ENCODE measurements at regions not wholly inside any gene's neighbourhood (a gene's known extent, or its start where the extent isn't known, plus 50 kb on each side); places are given as distances from the start of the nearest gene placed in this dataset.

DNA sequence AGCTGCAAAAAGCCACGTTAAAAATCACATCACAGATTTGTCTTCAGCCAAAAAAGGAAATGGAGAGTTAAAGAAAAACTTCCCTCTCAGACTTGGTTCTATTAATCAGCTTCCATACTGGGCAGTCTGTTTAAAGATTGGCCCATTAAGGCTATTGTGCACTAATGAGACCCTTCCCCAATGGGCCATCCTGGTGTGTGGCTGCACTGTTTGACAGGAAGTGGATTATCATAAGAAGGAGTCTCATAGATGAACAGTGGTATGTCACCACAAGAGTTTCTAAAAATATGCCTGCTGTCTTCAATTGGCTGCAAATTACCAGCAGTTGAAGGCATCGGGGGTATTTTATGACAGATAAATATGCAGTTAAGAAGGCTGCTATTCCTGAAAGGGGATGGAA, 247.6 kb upstream of the THSD7B start:
- CTCF ChIA-PET, result no interaction called here
- H3K4me3 Mint-ChIP-seq (ENCODE audit: low read depth, unreplicated experiment), result no peak overlapping the region
- no peak for DNase-seq
- peaks cover 72% of the 10 kb centered on the region for H3K27me3 Mint-ChIP-seq (ENCODE audit: unreplicated experiment)
- H3K9me3 Mint-ChIP-seq (ENCODE audit: low read depth, unreplicated experiment), result no peaks in the 10 kb centered on the region
- no peak for TF ChIP-seq CTCF (IDR thresholded peaks at IDR 0.05; ENCODE audit: unreplicated experiment)
- intact Hi-C loops (cut with micrococcal nuclease; ENCODE audit: unreplicated experiment), result no loop called here
- BruUV-seq (replicated peaks), result no TSS peak
- H3K27ac Mint-ChIP-seq (ENCODE audit: unreplicated experiment), result no peak overlapping the region
- no peaks in the 10 kb centered on the region for H3K4me1 Mint-ChIP-seq (ENCODE audit: low read depth, unreplicated experiment)
- H3K36me3 Mint-ChIP-seq (ENCODE audit: insufficient read depth, unreplicated experiment), result no peaks in the 10 kb centered on the region

- Mint-ChIP-seq H3K36me3 (ENCODE audit: insufficient read depth, unreplicated experiment) (no peaks in the 10 kb centered on the region), H3K27me3 (ENCODE audit: unreplicated experiment) (peaks cover 14% of the 10 kb centered on the region), H3K27ac (ENCODE audit: unreplicated experiment) (no peak overlapping the region), H3K9me3 (ENCODE audit: low read depth, unreplicated experiment) (no peaks in the 10 kb centered on the region), H3K4me3 (ENCODE audit: low read depth, unreplicated experiment) (no peak overlapping the region), H3K4me1 (ENCODE audit: low read depth, unreplicated experiment) (no peaks in the 10 kb centered on the region)
- CTCF ChIA-PET, result no interaction called here
- intact Hi-C loops (cut with micrococcal nuclease; ENCODE audit: unreplicated experiment), result no loop called here
- no peak for TF ChIP-seq CTCF (IDR thresholded peaks at IDR 0.05; ENCODE audit: unreplicated experiment)
- no peak for DNase-seq
- no TSS peak for BruUV-seq (replicated peaks)
These were observed 255.1 kb upstream of the THSD7B start for GRCh38 chr2:136510244-136510643.

DNA sequence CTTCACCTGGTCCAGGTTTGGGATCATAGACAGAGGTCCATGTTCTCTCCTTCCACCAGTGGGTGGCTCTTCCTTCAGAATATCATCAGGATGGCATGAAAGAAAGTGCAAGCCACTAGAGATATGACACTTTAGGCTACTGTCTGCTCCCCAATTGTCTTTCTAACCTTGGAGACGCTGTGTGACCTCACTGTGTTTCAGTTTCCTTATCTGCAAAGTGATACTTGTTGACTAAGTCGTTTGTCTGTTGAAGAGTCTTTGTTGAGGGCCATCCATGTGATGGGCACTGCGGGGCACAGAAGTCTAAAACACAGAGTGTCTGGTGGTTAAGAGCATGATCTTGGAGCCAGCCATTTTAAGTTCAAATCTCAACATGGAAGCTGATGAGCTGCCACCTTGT, 259.9 kb upstream of the THSD7B start:
- CTCF ChIA-PET, result no interaction called here
- Mint-ChIP-seq H3K27me3 (ENCODE audit: unreplicated experiment) (no peaks in the 10 kb centered on the region), H3K4me3 (ENCODE audit: low read depth, unreplicated experiment) (no peak overlapping the region), H3K27ac (ENCODE audit: unreplicated experiment) (no peak overlapping the region), H3K9me3 (ENCODE audit: low read depth, unreplicated experiment) (no peaks in the 10 kb centered on the region), H3K4me1 (ENCODE audit: low read depth, unreplicated experiment) (no peaks in the 10 kb centered on the region), H3K36me3 (ENCODE audit: insufficient read depth, unreplicated experiment) (no peaks in the 10 kb centered on the region)
- BruUV-seq (replicated peaks), result no TSS peak
- TF ChIP-seq CTCF (IDR thresholded peaks at IDR 0.05; ENCODE audit: unreplicated experiment), result no peak
- DNase-seq, result no peak
- intact Hi-C loops (cut with micrococcal nuclease; ENCODE audit: unreplicated experiment), result no loop called here

DNA sequence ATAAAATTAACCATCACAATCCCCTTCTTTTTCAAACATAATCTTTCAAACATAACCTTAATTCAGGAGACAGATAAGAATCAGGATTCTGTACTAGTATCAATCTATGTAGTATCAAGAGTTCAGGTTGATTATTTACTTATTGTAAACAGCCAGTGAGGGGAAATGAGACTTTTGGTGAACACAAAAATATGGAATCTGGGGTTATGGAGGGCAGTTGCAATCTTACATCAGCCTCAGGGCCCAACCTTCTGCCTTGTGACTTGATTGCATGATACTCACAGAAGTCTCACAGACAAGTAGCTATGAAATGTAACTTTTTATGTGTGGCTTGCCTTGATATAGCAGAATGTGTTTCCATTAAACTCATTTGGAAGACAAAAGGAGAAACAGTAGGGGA, 262.7 kb upstream of the THSD7B start:
- no peak for DNase-seq
- Mint-ChIP-seq H3K9me3 (ENCODE audit: low read depth, unreplicated experiment) (no peaks in the 10 kb centered on the region), H3K27ac (ENCODE audit: unreplicated experiment) (no peak overlapping the region), H3K36me3 (ENCODE audit: insufficient read depth, unreplicated experiment) (no peaks in the 10 kb centered on the region), H3K27me3 (ENCODE audit: unreplicated experiment) (no peaks in the 10 kb centered on the region), H3K4me3 (ENCODE audit: low read depth, unreplicated experiment) (no peak overlapping the region), H3K4me1 (ENCODE audit: low read depth, unreplicated experiment) (no peaks in the 10 kb centered on the region)
- CTCF ChIA-PET, result no interaction called here
- TF ChIP-seq CTCF (IDR thresholded peaks at IDR 0.05; ENCODE audit: unreplicated experiment), result no peak
- BruUV-seq (replicated peaks), result no TSS peak
- intact Hi-C loops (cut with micrococcal nuclease; ENCODE audit: unreplicated experiment), result no loop called here

DNA sequence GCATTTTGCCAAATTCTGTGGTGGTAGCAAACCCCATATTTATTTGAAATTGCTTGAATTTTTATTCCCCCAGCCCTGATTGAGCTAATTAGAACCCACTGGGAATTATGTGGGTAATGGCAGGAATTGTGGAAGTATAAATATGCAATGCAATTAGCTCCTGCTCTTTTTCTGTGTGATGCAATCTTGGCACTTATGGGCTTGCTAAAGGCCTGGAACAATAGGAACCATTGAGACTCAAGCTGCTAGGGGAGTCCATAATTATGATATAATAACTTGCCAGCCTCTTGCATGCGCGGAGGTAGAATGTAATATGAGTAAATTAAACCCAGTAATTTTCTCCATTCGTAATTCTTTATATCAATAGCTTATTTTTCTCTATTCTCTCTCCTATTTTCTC, 267.6 kb upstream of the THSD7B start:
- no peak for DNase-seq
- H3K27me3 Mint-ChIP-seq (ENCODE audit: unreplicated experiment), result no peaks in the 10 kb centered on the region
- no peak overlapping the region for H3K27ac Mint-ChIP-seq (ENCODE audit: unreplicated experiment)
- CTCF ChIA-PET, result no interaction called here
- H3K4me3 Mint-ChIP-seq (ENCODE audit: low read depth, unreplicated experiment), result no peak overlapping the region
- H3K4me1 Mint-ChIP-seq (ENCODE audit: low read depth, unreplicated experiment), result no peaks in the 10 kb centered on the region
- intact Hi-C loops (cut with micrococcal nuclease; ENCODE audit: unreplicated experiment), result no loop called here
- no peaks in the 10 kb centered on the region for H3K9me3 Mint-ChIP-seq (ENCODE audit: low read depth, unreplicated experiment)
- no peak for TF ChIP-seq CTCF (IDR thresholded peaks at IDR 0.05; ENCODE audit: unreplicated experiment)
- H3K36me3 Mint-ChIP-seq (ENCODE audit: insufficient read depth, unreplicated experiment), result no peaks in the 10 kb centered on the region
- BruUV-seq (replicated peaks), result no TSS peak
